BLaER1 (cell line): ENCODE measurements at regions not wholly inside any gene's neighbourhood (a gene's known extent, or its start where the extent isn't known, plus 50 kb on each side); places are given as distances from the start of the nearest gene placed in this dataset.

Experiments
- H3K27ac ChIP-seq: shearing (Covaris generic); formaldehyde crosslinking; 2 replicates; pipeline ENCODE4 v1.8.1; 2022
- H3K27me3 ChIP-seq: shearing (Covaris generic); formaldehyde crosslinking; 2 replicates; pipeline ENCODE4 v1.8.1; 2022
- H3K36me3 ChIP-seq: shearing (Covaris generic); formaldehyde crosslinking; 2 replicates; pipeline ENCODE4 v1.8.1; 2022
- H3K4me1 ChIP-seq: shearing (Covaris generic); formaldehyde crosslinking; 2 replicates; pipeline ENCODE4 v1.8.1; 2022
- H3K4me2 ChIP-seq: shearing (Covaris generic); formaldehyde crosslinking; 2 replicates; pipeline ENCODE4 v1.8.1; 2022
- H3K4me3 ChIP-seq: shearing (Covaris generic); formaldehyde crosslinking; 2 replicates; pipeline ENCODE4 v1.8.1; 2022
- H3K9ac ChIP-seq: shearing (Covaris generic); formaldehyde crosslinking; 2 replicates; pipeline ENCODE4 v1.8.1; 2022
- H3K9me3 ChIP-seq: shearing (Covaris generic); formaldehyde crosslinking; 2 replicates; pipeline ENCODE4 v1.8.1; 2022
- H4K20me1 ChIP-seq: shearing (Covaris generic); formaldehyde crosslinking; 2 replicates; pipeline ENCODE4 v1.8.1; 2022
- Cebpa-rat ChIP-seq: shearing (Covaris generic); IDR thresholded peaks from 2 replicates; pipeline ENCODE4 v1.8.1; 2022

GRCh38 chr1:80994038-80994437, 806.7 kb upstream of the ADGRL2 start:
- no peaks in the 10 kb centered on the region for H3K9me3 ChIP-seq
- H3K27me3 ChIP-seq, result no peaks in the 10 kb centered on the region
- no peak for TF ChIP-seq Cebpa-rat

GRCh38 chr1:80993154-80993980, 807.4 kb upstream of the ADGRL2 start:
- H3K9me3 ChIP-seq, result no peaks in the 10 kb centered on the region
- no peaks in the 10 kb centered on the region for H3K36me3 ChIP-seq
- H3K27ac ChIP-seq, result no peak overlapping the region
- no peaks in the 10 kb centered on the region for H3K27me3 ChIP-seq
- no peak overlapping the region for H3K4me3 ChIP-seq
- TF ChIP-seq Cebpa-rat, result no peak
- H3K4me2 ChIP-seq, result no peak overlapping the region
- no peaks in the 10 kb centered on the region for H4K20me1 ChIP-seq
- no peak overlapping the region for H3K9ac ChIP-seq
- H3K4me1 ChIP-seq, result peaks cover 14% of the 10 kb centered on the region

More at GRCh38 chr1:80994038-80994437, 806.7 kb upstream of the ADGRL2 start:
- Histone ChIP-seq H3K4me1 (peaks cover 8% of the 10 kb centered on the region), H3K4me2 (no peak overlapping the region), H3K27ac (no peak overlapping the region), H4K20me1 (no peaks in the 10 kb centered on the region), H3K36me3 (no peaks in the 10 kb centered on the region), H3K9ac (no peak overlapping the region), H3K4me3 (no peak overlapping the region)

DNA sequence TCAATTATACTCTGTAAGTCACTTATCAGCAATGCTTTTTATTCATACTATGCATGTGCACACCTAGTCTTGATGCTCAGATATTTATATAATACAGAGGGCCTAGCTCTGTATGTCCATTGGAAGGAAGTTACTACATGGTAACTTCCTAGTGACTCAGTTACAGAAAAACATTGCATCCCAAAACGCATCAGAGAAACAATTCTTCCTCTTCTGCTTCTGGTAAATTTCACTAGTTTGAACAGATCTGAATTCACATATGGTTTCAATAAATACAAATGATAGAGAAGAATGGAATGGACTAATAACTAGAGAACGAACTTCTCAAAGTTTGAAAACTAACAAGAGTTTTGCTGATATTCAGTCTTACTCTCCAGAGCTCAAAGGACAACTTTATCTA, 811.3 kb upstream of the ADGRL2 start:
- H4K20me1 ChIP-seq, result no peaks in the 10 kb centered on the region
- no peak for TF ChIP-seq Cebpa-rat
- H3K4me2 ChIP-seq, result no peak overlapping the region
- H3K27me3 ChIP-seq, result no peaks in the 10 kb centered on the region
- peaks cover 8% of the 10 kb centered on the region for H3K4me1 ChIP-seq
- no peaks in the 10 kb centered on the region for H3K36me3 ChIP-seq
- H3K4me3 ChIP-seq, result no peak overlapping the region
- H3K9me3 ChIP-seq, result no peaks in the 10 kb centered on the region
- H3K27ac ChIP-seq, result no peak overlapping the region
- H3K9ac ChIP-seq, result no peak overlapping the region

GRCh38 chr1:80988926-80989325, 811.8 kb upstream of the ADGRL2 start:
- Histone ChIP-seq H3K27me3 (no peaks in the 10 kb centered on the region), H4K20me1 (no peaks in the 10 kb centered on the region), H3K4me2 (peak overlapping the region; percentile 43), H3K9ac (no peak overlapping the region), H3K27ac (no peak overlapping the region), H3K36me3 (no peaks in the 10 kb centered on the region), H3K4me3 (no peak overlapping the region), H3K9me3 (no peaks in the 10 kb centered on the region), H3K4me1 (peaks cover 8% of the 10 kb centered on the region)
- no peak for TF ChIP-seq Cebpa-rat

- H3K27me3 ChIP-seq, result no peaks in the 10 kb centered on the region
- no peak for TF ChIP-seq Cebpa-rat
- H3K4me1 ChIP-seq, result peaks cover 8% of the 10 kb centered on the region
- H3K4me2 ChIP-seq, result no peak overlapping the region
- no peaks in the 10 kb centered on the region for H3K36me3 ChIP-seq
- H3K4me3 ChIP-seq, result no peak overlapping the region
- no peak overlapping the region for H3K27ac ChIP-seq
- H3K9me3 ChIP-seq, result no peaks in the 10 kb centered on the region
- H4K20me1 ChIP-seq, result no peaks in the 10 kb centered on the region
- no peak overlapping the region for H3K9ac ChIP-seq
Measured at GRCh38 chr1:80987824-80988223, 812.9 kb upstream of the ADGRL2 start.

GRCh38 chr1:80987106-80987505, 813.6 kb upstream of the ADGRL2 start:
- no peak for TF ChIP-seq Cebpa-rat
- Histone ChIP-seq H3K9me3 (no peaks in the 10 kb centered on the region), H3K4me2 (no peak overlapping the region), H3K4me1 (peaks cover 8% of the 10 kb centered on the region), H3K9ac (no peak overlapping the region), H3K27me3 (no peaks in the 10 kb centered on the region), H3K4me3 (no peak overlapping the region), H3K27ac (no peak overlapping the region), H4K20me1 (no peaks in the 10 kb centered on the region), H3K36me3 (no peaks in the 10 kb centered on the region)

DNA sequence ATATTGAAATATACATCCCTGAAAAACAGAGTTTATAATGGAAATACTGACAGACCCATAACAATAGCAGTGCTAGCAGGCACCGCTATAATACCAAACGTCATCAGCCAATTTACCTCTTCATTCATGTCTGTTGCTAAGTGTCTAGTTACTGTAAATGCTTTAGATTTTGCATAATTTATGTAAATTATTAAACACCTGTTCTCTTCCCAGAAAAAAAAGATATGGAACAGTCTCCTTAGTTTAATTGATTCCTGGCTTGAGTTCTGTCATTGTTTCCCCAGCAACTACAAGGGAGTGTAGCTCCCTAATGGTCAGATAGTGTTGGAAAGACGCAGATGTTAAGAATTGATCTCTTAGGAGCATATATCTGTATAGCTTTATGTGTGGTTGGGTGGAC, 817.9 kb upstream of the ADGRL2 start:
- Histone ChIP-seq H4K20me1 (no peaks in the 10 kb centered on the region), H3K27ac (no peak overlapping the region), H3K36me3 (no peaks in the 10 kb centered on the region), H3K4me2 (no peak overlapping the region), H3K9me3 (no peaks in the 10 kb centered on the region), H3K27me3 (no peaks in the 10 kb centered on the region), H3K4me3 (no peak overlapping the region), H3K9ac (no peak overlapping the region), H3K4me1 (no peaks in the 10 kb centered on the region)
- TF ChIP-seq Cebpa-rat, result no peak

GRCh38 chr1:80973101-80973500, 827.6 kb upstream of the ADGRL2 start:
- H3K4me1 ChIP-seq, result no peaks in the 10 kb centered on the region
- no peaks in the 10 kb centered on the region for H3K36me3 ChIP-seq
- no peak for TF ChIP-seq Cebpa-rat
- no peak overlapping the region for H3K9ac ChIP-seq
- no peak overlapping the region for H3K27ac ChIP-seq
- H4K20me1 ChIP-seq, result no peaks in the 10 kb centered on the region
- H3K9me3 ChIP-seq, result no peaks in the 10 kb centered on the region
- no peak overlapping the region for H3K4me2 ChIP-seq
- H3K27me3 ChIP-seq, result no peaks in the 10 kb centered on the region
- no peak overlapping the region for H3K4me3 ChIP-seq

DNA sequence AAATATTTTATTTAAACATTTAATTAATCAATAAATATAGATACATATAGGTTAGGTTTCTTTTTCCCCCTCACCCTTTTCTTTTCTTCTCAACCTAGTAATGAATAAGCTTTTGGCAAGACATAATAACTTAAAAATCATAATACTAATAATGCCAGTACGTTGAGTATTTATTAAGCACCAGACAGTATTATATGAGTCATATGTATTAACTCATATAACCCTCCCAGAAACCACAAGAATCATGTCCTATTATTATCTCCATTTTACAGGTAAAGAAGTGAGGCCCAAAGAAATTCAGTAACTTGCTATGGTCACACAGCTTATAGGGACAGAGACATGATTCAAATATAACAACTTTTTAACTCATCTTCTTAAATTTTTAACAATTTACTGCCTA, 834.5 kb upstream of the ADGRL2 start:
- Histone ChIP-seq H3K4me2 (no peak overlapping the region), H3K9ac (no peak overlapping the region), H3K4me3 (no peak overlapping the region), H3K4me1 (no peaks in the 10 kb centered on the region), H3K27me3 (no peaks in the 10 kb centered on the region), H4K20me1 (no peaks in the 10 kb centered on the region), H3K36me3 (no peaks in the 10 kb centered on the region), H3K27ac (no peak overlapping the region), H3K9me3 (no peaks in the 10 kb centered on the region)
- no peak for TF ChIP-seq Cebpa-rat

DNA sequence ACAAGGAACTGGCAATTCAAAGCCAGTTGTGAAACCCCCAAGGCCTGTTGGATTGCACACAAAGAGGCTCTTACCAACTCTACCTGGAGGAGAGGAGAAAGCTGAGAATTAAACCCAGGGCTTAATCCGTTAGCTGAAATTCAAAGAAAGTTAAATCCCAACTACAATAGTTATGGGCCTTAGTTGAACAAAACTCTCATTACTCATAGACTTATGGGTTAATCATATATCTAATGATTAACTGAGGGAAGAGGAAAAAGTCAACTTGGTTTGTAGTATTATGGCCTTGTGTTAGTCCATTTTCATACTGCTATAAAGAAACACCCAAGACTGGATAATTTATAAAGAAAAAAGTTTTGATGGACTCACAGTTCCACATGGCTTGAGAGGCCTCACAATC, 838.2 kb upstream of the ADGRL2 start:
- no peak overlapping the region for H3K9ac ChIP-seq
- no peaks in the 10 kb centered on the region for H4K20me1 ChIP-seq
- H3K4me3 ChIP-seq, result no peak overlapping the region
- no peaks in the 10 kb centered on the region for H3K27me3 ChIP-seq
- H3K9me3 ChIP-seq, result no peaks in the 10 kb centered on the region
- no peaks in the 10 kb centered on the region for H3K36me3 ChIP-seq
- H3K4me1 ChIP-seq, result no peaks in the 10 kb centered on the region
- H3K4me2 ChIP-seq, result no peak overlapping the region
- no peak overlapping the region for H3K27ac ChIP-seq
- TF ChIP-seq Cebpa-rat, result no peak
